PFSK-1 (cell line): ENCODE measurements at regions not wholly inside any gene's neighbourhood (a gene's known extent, or its start where the extent isn't known, plus 50 kb on each side); places are given as distances from the start of the nearest gene placed in this dataset.

Experiments
- FOXP2 ChIP-seq: optimal IDR thresholded peaks from 2 replicates; pipeline ENCODE3; 2011; ENCODE audit warnings: borderline replicate concordance, control low read depth, inconsistent platforms; ENCODE audit not compliant: insufficient read depth; ENCODE audit errors: extremely low read length, extremely low read depth
- POLR2AphosphoS5 ChIP-seq: IDR thresholded peaks from 2 replicates; pipeline ENCODE4 v1.6.1; 2012; ENCODE audit warnings: low read depth, mild to moderate bottlenecking, control low read depth, low read length, moderate library complexity
- REST ChIP-seq, 2 experiments: IDR thresholded peaks; 2 replicates each; pipeline versions ENCODE4 v1.6.1 to v1.8.0; 2011 to 2012; ENCODE audit warnings: low read depth in 2 of 2, low read length in 2 of 2, control low read depth in 1 of 2, inconsistent platforms in 1 of 2, mild to moderate bottlenecking in 1 of 2, moderate library complexity in 1 of 2; ENCODE audit not compliant: insufficient read depth in 1 of 2
- SIN3A ChIP-seq: IDR thresholded peaks from 2 replicates; pipeline ENCODE4 v1.6.1; 2012; ENCODE audit warnings: mild to moderate bottlenecking, low read length, moderate library complexity, borderline replicate concordance; ENCODE audit not compliant: insufficient read depth
- TAF1 ChIP-seq: IDR thresholded peaks from 2 replicates; pipeline ENCODE4 v1.6.1; 2012; ENCODE audit warnings: low read length, control low read depth, borderline replicate concordance; ENCODE audit not compliant: insufficient read depth

GRCh38 chr4:31160146-31160545 is 440.0 kb downstream of the PCDH7 start:
- TF ChIP-seq FOXP2, result no peak

GRCh38 chr4:31169846-31170245 is 449.7 kb downstream of the PCDH7 start:
- TF ChIP-seq TAF1 (no peak), SIN3A (no peak), FOXP2 (no peak)

GRCh38 chr4:31171362-31171761 is 451.2 kb downstream of the PCDH7 start:
- no peak for TF ChIP-seq SIN3A
- no peak for TF ChIP-seq POLR2AphosphoS5

- TF ChIP-seq SIN3A (no peak), FOXP2 (no peak), TAF1 (no peak), REST (IDR thresholded peaks at IDR 0.05; ENCODE audit: insufficient read depth in 1 of 2, low read depth in 2 of 2, low read length in 2 of 2) (no peak), POLR2AphosphoS5 (no peak)
These were observed 455.2 kb downstream of the PCDH7 start for GRCh38 chr4:31175242-31175910.

- TF ChIP-seq TAF1, result no peak
- TF ChIP-seq POLR2AphosphoS5, result no peak
- no peak for TF ChIP-seq SIN3A
- no peak for TF ChIP-seq REST (IDR thresholded peaks at IDR 0.05; ENCODE audit: insufficient read depth in 1 of 2, low read depth in 2 of 2, low read length in 2 of 2)
- TF ChIP-seq FOXP2, result no peak
These were observed 463.1 kb downstream of the PCDH7 start for GRCh38 chr4:31183256-31183655.

GRCh38 chr4:31185014-31185585 is 464.9 kb downstream of the PCDH7 start:
- TF ChIP-seq SIN3A, result no peak
- TF ChIP-seq REST (IDR thresholded peaks at IDR 0.05; ENCODE audit: insufficient read depth in 1 of 2, low read depth in 2 of 2, low read length in 2 of 2), result no peak
- no peak for TF ChIP-seq POLR2AphosphoS5
- TF ChIP-seq FOXP2, result no peak
